Choroid plexus epithelial cell (primary cell): ENCODE measurements at regions not wholly inside any gene's neighbourhood (a gene's known extent, or its start where the extent isn't known, plus 50 kb on each side); places are given as distances from the start of the nearest gene placed in this dataset.

Source experiments
- DNase-seq: peaks from one replicate; pipeline ENCODE4 v3.0.0-alpha.2; 2010; ENCODE audit warnings: low read depth
- H3K4me3 ChIP-seq: 2 replicates; pipeline ENCODE4 v1.5.1; 2011; ENCODE audit warnings: low read depth, mild to moderate bottlenecking, control low read depth, low read length, moderate library complexity
- TF ChIP-seq, protein P1 (sequence below): conservative IDR thresholded peaks from 2 replicates; pipeline ENCODE4 v1.5.1; 2011; ENCODE audit warnings: low read depth, mild to moderate bottlenecking, control low read depth, inconsistent platforms, low read length, moderate library complexity

DNA sequence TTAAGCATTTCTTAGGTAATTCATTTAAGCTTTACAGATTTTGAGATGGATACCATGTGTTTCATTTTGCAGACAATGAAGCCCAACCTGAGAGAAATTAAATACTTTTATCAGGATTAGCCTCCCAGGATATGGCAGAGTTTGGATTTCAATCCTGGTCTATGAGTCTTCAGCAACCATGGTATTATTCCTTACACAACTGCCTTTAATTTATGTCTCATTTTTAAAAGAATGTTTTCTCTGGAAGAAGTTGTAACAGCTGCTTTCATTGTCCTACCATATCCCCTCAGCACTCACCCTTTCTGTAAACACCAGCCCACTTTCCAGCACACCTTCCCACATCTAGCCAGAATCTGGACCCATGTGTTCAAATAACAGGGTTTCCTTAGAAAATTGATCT lies 863.7 kb upstream of the VRK2 start:
- DNase-seq, result no peak
- no peak overlapping the region for H3K4me3 ChIP-seq
- TF ChIP-seq, protein P1, sequence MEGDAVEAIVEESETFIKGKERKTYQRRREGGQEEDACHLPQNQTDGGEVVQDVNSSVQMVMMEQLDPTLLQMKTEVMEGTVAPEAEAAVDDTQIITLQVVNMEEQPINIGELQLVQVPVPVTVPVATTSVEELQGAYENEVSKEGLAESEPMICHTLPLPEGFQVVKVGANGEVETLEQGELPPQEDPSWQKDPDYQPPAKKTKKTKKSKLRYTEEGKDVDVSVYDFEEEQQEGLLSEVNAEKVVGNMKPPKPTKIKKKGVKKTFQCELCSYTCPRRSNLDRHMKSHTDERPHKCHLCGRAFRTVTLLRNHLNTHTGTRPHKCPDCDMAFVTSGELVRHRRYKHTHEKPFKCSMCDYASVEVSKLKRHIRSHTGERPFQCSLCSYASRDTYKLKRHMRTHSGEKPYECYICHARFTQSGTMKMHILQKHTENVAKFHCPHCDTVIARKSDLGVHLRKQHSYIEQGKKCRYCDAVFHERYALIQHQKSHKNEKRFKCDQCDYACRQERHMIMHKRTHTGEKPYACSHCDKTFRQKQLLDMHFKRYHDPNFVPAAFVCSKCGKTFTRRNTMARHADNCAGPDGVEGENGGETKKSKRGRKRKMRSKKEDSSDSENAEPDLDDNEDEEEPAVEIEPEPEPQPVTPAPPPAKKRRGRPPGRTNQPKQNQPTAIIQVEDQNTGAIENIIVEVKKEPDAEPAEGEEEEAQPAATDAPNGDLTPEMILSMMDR, result no peak

DNA sequence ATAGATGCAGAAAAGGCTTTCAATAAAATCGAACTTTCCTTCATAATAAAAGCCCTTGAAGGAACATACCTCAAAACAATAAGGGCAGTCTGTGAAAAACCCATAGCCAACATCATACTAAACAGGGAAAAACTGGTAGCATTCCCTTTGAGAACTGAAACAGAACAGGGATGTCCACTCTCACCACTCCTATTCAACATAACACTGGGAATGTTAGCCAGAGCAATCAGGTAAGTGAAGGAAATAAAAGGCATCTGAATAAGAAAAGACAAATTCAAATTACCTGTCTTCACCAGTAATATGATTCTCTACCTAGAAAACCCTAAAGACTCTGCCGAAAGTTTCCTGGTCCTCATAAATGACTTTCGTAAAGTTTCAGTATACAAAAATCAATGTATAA lies 861.0 kb upstream of the VRK2 start:
- H3K4me3 ChIP-seq, result no peak overlapping the region
- TF ChIP-seq, protein P1, result no peak
- no peak for DNase-seq

DNA sequence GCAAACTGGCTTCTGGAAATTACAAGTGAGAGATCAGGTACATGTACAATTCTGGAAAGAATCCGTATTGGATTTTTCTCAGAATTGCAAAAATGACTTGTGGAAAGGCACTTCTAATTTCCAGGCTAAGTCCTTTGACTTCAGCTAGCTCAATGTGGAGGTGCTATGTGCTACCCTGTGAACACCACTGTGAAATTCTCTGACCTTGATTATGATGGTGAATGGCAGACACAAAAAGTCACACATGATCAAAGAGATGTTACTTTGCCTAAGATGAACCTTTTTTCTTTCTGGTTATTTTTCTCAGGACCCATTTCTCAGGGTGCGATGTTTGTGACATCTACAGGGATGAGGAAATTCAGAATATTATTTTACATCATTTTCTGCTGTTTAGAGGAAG lies 856.6 kb upstream of the VRK2 start:
- TF ChIP-seq, protein P1, result no peak
- no peak for DNase-seq
- no peak overlapping the region for H3K4me3 ChIP-seq

DNA sequence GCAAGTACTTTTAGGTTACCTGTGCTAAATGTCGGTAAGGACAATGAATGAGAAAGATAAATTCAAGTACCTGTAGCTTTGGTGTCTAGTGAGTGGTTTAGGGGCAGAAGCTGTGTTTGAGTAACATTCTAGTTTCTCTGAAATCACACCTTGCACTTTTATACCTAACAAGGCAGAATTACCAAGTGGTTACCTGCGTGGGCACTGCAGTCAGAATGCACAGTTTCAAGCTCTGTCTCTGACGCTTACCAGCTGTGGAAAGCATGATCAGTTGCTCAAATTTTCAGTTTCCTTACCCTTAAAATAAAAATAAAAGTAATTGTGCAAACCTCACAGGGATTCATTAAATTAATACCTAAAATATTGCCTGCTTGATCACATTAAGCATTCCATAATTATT lies 846.9 kb upstream of the VRK2 start:
- no peak for DNase-seq
- no peak overlapping the region for H3K4me3 ChIP-seq
- TF ChIP-seq, protein P1, result no peak

DNA sequence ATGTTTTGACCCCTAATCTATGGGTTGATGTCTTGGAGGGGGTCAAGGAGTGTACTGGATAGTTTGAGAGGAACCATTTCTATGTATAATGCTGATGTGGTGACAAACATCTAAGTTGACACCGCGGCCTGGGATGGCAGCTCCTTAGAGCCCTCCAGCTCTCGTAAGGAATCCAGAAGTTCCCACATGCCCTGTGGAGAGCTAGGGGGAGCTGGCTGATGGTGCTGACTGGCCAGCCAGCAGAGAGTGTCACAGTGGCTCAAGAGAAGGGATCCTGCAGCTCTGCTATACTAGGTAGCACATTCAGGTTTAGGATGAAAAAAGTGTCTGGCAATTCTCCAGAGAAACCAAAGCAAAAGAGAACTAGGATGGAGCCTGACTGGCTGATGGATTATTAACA lies 842.2 kb upstream of the VRK2 start:
- no peak for DNase-seq
- no peak overlapping the region for H3K4me3 ChIP-seq
- TF ChIP-seq, protein P1, result peak; percentile 28

DNA sequence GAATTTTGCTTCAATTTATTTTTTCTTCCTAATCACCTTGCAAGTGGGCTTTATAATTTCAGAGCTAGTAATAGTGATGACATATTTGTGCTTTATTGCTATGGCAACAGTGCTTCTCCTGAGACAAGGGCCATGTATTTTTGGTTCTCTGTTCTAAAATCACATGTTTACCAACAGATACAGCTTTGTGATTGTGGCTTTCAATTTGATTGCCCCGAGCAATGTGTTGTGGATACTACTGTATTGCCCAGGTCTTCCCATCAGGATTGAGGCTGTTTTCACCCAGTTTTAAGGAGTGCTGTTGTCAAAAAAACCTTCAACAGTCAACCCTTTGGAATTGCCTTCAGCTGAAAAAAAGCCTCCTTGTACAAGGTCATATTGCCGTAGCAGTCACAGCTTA lies 841.4 kb upstream of the VRK2 start:
- no peak for DNase-seq
- TF ChIP-seq, protein P1, result no peak
- H3K4me3 ChIP-seq, result no peak overlapping the region

DNA sequence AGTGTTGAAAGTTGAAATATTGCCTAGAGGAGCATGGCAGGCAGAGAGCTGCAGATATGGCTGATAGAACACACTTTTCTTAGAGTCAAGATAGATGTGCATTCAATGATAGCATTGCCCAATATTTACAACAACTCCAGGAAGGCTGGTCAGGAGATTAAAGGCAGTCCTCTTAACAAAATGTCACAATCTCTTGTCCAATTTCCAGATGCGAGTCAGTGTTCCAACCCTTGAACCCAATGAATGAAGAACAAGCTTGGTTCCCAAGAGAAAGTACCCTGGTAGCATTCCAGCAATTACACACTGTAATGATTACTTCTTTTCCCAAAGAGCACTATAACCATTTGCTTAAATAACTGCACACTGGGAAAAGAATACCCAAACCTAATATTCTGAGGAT lies 839.4 kb upstream of the VRK2 start:
- TF ChIP-seq, protein P1, result no peak
- no peak overlapping the region for H3K4me3 ChIP-seq
- DNase-seq, result peak; percentile 26
